Stimulated activated CD4-positive, alpha-beta T cell treated with anti-CD3 and anti-CD28 coated beads, Interleukin-4, amount 100 ng/mL, for 4 hours (primary cell): ENCODE measurements at regions not wholly inside any gene's neighbourhood (a gene's known extent, or its start where the extent isn't known, plus 50 kb on each side); places are given as distances from the start of the nearest gene placed in this dataset.
A peak's percentile ranks its signal among the peaks of the same experiment; 100 is the strongest.

Experiments used
- DNase-seq, 2 experiments: peaks; one replicate each; pipeline ENCODE4 v3.0.0-alpha.2; 2020

DNA sequence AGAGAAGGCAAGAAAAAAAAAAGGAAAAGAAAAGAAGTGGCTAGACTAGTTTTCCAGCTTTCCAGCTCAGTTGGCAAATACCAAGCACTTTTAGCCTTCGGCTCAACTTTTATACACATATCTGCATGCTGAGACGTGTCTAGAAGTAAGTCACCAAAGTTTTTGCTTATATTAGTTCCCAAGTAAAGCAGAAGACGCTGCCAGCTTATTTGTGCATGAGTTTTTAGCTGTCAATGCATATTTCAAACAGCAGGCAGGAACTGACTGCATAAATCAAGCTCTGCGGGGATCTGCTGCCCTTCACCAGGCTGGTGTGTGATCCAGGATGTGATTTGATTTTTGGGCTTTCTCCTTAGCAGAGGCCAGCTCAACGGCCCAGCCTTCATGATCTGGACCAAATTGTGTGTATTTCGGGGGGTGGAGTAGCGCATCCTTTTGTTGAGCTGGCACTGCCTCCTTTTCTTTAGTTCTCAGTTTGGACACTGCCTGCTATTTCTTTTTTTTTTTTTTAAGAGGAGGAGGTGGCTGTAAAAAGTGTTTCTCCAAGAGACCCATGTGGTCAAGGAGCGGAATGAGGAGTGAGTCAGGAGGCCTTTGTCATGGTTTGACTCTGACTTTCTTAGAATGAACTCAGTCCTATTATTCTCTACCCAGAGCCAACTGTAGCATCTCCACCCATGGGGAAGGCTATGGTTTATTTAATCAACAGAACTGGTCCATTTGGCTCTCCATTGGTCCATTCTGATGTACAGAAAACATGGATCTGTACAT is 162.6 kb upstream of the XYLT1 start:
- DNase-seq, result no peak

- DNase-seq, result no peak
Observed at GRCh38 chr16:17632667-17633066, 161.9 kb upstream of the XYLT1 start.

- DNase-seq, result no peak
Observed at GRCh38 chr16:17629936-17630335, 159.2 kb upstream of the XYLT1 start.

GRCh38 chr16:17628983-17629382 is 158.2 kb upstream of the XYLT1 start:
- DNase-seq, result no peak

DNA sequence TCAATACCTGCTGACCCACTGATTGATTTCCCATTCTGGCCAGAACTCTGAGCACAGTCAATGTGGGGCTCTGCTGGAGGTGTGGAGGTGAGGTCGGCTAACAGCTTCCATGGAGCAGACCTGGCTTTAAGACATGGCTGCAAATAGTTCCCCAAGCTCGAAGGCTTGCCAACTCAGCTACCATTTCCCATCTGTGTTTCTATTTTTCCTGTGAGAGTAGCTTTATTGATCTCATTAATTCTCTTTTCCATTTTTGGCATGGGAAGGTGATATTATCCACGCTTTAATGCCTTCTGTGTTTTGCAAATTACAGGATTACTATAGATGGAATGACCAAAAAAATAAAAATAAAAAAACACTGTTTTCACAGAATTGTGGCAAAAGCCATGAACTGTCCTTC is 151.6 kb upstream of the XYLT1 start:
- DNase-seq, result no peak

GRCh38 chr16:17619261-17619660 is 148.5 kb upstream of the XYLT1 start:
- no peak for DNase-seq

- no peak for DNase-seq
Observed at GRCh38 chr16:17617021-17617552, 146.3 kb upstream of the XYLT1 start.

- no peak for DNase-seq
Observed at GRCh38 chr16:17612336-17612735, 141.6 kb upstream of the XYLT1 start.

- no peak for DNase-seq
Observed at GRCh38 chr16:17607609-17608008, 136.8 kb upstream of the XYLT1 start.

DNA sequence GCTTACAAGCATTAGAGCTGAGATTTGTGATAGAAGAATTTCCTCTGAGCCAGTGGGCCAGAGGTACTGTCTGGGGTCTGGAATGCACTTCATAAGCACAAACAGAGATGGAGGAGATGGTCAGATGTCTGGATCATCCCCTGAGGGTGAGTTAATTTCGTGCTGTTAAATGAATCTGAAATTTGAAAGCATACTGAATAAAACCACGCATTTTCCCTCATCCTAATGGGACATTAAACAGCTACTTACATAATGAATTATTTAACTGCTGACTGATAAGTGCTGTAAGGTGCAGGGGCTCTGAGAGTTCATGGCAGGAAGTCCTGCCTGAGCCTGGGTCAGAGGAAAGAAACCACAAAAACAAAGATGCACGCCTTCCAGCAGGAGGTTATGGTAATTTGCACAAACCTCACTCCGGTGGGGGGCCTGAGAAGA is 136.3 kb upstream of the XYLT1 start:
- DNase-seq, result no peak

DNA sequence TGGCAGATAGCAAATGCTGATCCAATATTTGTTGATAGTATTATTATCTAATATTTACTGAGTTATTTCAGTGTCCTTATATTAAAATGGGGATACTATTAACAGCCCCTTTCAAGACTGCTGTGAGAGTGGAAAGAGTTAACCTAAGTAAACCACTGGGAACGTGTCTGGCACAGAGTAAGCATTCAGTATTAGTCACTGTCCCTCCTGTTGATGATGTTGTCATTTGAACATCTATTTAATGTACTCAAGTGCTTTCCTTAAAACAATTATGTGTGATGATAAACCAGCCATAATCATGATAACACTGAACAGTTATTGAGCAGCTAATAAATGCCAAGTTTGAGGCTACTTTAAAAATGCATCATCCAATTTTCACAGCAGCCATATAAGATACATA is 135.7 kb upstream of the XYLT1 start:
- DNase-seq, result no peak

DNA sequence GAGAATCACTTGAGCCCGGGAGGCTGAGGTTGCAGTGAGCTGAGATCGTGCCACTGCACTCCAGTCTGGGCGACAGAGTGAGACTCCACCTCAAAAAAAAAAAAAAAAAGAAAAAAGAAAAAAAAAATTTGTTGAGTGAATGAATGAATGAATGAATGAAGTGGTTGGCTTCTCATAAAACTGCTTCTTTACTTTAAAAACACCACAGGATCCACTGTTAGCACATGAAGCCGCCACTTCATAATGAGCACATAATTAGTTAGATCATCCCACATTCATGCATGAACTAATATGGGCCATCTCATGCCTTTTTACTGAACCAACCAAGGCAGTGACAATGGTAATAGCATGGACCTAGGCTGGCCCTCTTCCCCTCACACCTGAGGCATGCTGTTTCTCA is 135.0 kb upstream of the XYLT1 start:
- no peak for DNase-seq

- no peak for DNase-seq
Observed at GRCh38 chr16:17603626-17604025, 132.9 kb upstream of the XYLT1 start.

- no peak for DNase-seq
Observed at GRCh38 chr16:17602678-17603077, 131.9 kb upstream of the XYLT1 start.

DNA sequence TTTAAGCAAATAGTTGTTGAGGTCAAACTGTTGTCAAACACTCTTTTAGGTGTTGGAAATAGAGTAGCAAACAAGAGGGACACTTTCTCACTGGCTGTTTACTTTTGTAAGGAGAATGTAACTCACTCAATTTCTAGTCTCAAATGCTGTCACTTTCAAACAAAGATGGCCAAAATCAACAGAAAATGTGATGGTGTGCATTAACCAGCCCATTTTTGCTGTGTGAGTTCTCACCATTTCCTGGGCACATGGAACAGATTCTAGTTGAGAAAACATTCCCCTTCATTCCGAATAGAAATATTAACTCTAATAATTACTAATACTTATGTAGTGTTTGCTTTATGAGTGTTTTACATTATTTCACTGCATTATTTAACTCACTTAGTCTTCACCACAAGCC is 128.2 kb upstream of the XYLT1 start:
- no peak for DNase-seq

DNA sequence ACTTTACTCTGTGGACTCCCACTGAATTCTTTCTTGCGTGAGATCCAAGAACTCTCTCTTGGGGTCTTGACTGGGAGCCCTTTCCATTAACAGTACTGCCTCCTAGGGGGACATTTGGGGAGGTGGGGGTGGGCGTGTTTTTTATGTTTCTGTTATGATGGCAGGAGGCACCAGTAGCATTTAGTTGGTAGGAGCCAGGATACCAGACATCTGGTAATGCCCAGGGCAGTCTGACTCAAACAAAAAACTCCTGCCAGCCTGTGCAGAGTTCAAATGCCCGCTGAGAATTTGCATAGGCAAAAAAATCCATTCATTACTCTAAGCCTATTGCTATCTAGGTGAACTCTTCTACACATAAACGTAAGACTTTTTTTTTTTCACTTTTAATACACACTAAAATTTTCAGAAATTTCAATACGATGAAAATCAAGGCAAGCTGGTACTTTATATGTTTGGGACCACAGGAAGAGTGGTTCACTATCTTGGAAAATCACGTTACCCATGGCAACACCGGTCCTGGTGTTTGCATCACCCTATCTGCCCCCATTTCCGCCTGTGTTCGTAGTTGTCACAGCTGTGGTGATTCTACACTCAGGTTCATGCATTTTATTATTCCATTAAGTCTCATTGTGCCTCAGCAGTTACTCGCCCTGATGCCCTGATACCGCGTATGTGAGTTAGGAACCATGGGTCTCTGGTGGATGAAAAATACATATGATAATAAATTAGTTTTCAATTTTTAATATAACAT is 121.1 kb upstream of the XYLT1 start:
- no peak for DNase-seq

DNA sequence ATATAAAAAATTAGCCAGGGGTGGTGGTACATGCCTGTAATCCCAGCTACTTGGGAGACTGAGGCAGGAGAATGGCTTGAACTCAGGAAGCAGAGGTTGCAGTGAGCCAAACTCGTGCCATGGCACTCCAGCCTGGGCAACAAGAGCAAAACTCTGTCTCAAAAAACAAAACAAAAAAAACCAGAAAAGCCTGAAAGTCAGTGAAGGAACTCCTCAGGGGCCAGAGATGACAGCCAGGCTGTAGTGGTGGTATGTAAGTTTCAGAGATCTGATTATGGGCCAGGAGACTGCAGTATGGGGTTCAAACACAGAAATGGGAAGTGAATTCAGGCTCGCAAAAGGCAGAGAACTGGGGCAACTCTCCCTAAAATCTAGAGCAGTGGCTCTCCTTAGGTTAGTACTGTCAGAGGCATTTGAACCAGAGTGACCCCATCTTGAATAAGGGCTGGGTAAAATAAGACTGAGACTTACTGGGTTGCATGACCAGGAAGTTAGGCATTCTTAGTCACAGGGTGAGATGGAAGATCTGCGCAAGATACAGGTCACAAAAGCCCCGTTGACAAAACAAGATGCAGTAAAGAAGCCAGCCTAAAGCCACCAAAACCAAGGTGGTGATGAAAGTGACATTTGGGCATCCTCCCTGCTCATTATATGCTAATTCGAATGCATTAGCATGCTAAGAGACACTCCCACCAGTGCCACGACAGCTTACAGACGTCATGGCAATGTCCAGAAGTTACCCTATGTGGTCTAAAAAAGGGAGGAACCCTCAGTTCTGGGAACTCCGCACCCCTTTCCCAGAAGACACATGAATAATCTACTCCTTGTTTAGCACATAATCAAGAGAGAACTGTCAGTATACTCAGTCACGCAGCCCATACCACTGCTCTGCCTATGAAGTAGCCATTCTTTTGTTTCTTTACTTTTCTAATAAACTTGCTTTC is 120.2 kb upstream of the XYLT1 start:
- DNase-seq, result peak in 1 of 2 experiments; percentile 15

- no peak for DNase-seq
Observed at GRCh38 chr16:17589898-17590297, 119.1 kb upstream of the XYLT1 start.

DNA sequence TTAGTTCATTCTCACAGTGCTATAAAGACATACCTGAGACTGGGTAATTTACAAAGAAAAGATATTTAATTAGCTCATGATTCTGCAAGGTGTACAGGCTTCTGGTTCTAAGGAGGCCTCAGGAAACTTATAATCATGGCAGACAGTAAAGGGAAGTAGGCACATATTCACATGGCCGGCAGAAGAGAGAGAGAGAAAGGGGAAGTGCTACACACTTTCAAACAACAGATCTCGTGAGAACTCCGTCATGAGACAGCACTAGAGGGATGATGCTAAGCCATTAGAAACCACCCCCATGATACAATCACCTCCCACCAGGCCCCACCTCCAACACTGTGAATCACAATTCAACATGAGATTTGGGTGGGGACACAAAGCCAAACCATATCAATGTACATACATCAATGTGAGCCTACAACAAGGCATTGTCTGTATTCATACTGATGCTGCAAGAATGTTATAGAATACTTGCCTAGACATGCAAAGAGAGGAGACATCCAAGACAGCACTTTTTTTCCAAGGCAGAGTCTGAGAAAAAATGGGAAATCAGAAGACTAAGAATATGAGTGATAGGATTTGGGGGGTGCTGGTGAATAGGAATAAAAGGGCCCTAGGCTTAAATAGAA is 114.8 kb upstream of the XYLT1 start:
- no peak for DNase-seq

- DNase-seq, result peak; percentile 20 to 32
Observed at GRCh38 chr16:17578981-17579874, 108.5 kb upstream of the XYLT1 start.

DNA sequence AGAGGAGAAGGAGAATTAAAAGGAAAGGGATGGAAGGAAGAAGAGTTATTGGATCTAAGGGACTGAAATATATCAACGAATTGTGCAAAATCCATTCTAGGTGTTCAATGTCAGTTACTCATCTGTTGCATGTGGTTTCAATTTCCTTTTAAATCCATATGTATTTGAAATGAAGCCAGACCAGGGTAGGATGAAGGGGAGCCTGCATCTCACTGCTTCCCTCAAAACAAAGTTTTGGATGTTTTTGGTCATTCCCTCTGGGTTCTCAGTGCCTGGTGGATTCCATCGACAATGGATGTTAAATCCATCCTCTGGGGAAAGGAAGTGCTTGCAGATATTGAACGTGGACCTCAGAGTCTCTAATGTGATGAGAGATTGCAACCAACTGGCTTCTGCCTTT is 103.5 kb upstream of the XYLT1 start:
- DNase-seq, result no peak
